HEK293T (cell line): ENCODE measurements at regions not wholly inside any gene's neighbourhood (a gene's known extent, or its start where the extent isn't known, plus 50 kb on each side); places are given as distances from the start of the nearest gene placed in this dataset.

Source experiments
- CTBP1 ChIP-seq: fragments of 450-650 bp; IDR thresholded peaks from 2 replicates; pipeline ENCODE4 v1.6.1; 2016; ENCODE audit warnings: borderline replicate concordance
- FOXM1 ChIP-seq: fragments of 450-650 bp; IDR thresholded peaks from 2 replicates; pipeline ENCODE4 v1.6.1; 2017; ENCODE audit warnings: mild to moderate bottlenecking, borderline replicate concordance
- NFRKB ChIP-seq: fragments of 450-650 bp; IDR thresholded peaks from 2 replicates; pipeline ENCODE4 v1.6.1; 2016; ENCODE audit warnings: mild to moderate bottlenecking, moderate library complexity
- SUZ12 ChIP-seq: fragments of 450-650 bp; IDR thresholded peaks from 2 replicates; pipeline ENCODE4 v1.6.1; 2016; ENCODE audit warnings: mild to moderate bottlenecking
- TARDBP ChIP-seq: fragments of 450-650 bp; IDR thresholded peaks from 2 replicates; pipeline ENCODE4 v1.6.1; 2016

- no peak for TF ChIP-seq NFRKB
- no peak for TF ChIP-seq FOXM1
- no peak for TF ChIP-seq SUZ12
- TF ChIP-seq TARDBP: no peak
- TF ChIP-seq CTBP1: no peak
These were observed 139.9 kb upstream of the CDH7 start for GRCh38 chr18:65610939-65611338.
